SK-N-MC (cell line): ENCODE measurements at regions not wholly inside any gene's neighbourhood (a gene's known extent, or its start where the extent isn't known, plus 50 kb on each side); places are given as distances from the start of the nearest gene placed in this dataset.

Experiments
- DNase-seq: peaks from one replicate; pipeline ENCODE4 v3.0.0-alpha.2; 2011; ENCODE audit warnings: low read depth, low spot score
- H3K27ac ChIP-seq: fragments of 200-600 bp; sonication (generic); 2 replicates; pipeline ENCODE4 v1.5.1; 2016; ENCODE audit warnings: mixed run types
- H3K36me3 ChIP-seq: fragments of 200-600 bp; sonication (generic); 2 replicates; pipeline ENCODE4 v1.6.1; 2017; ENCODE audit warnings: antibody characterized with exemption, low read length, mixed read lengths; ENCODE audit not compliant: insufficient read depth
- H3K4me3 ChIP-seq: fragments of 200-600 bp; sonication (generic); 2 replicates; pipeline ENCODE4 v1.5.1; 2016
- H3K9ac ChIP-seq: fragments of 200-600 bp; sonication (generic); 2 replicates; pipeline ENCODE4 v1.8.0; 2017; ENCODE audit warnings: mixed run types, mixed read lengths; ENCODE audit not compliant: insufficient read length
- H3K9me3 ChIP-seq: fragments of 200-600 bp; sonication (generic); 2 replicates; pipeline ENCODE4 v1.6.1; 2017; ENCODE audit warnings: low read depth, mild to moderate bottlenecking, antibody characterized with exemption, low read length, moderate library complexity, mixed read lengths
- EZH2 ChIP-seq: fragments of 200-600 bp; sonication (generic); IDR thresholded peaks from one replicate; pipeline ENCODE4 v1.6.1; 2017; ENCODE audit warnings: antibody characterized with exemption
- FOXP2 ChIP-seq: optimal IDR thresholded peaks from 2 replicates; pipeline ENCODE3; 2011; ENCODE audit warnings: mild to moderate bottlenecking, moderate library complexity; ENCODE audit not compliant: insufficient read depth; ENCODE audit errors: extremely low read length, control extremely low read depth
- POLR2AphosphoS5 ChIP-seq: IDR thresholded peaks from 2 replicates; pipeline ENCODE4 v1.6.1; 2012; ENCODE audit warnings: mild to moderate bottlenecking, low read depth, low read length, borderline replicate concordance

GRCh38 chr4:74529284-74530041 lies 84.5 kb downstream of the AREG start:
- TF ChIP-seq EZH2: no peak
- no peak for TF ChIP-seq FOXP2
- no peak for TF ChIP-seq POLR2AphosphoS5
- no peaks in the 10 kb centered on the region for H3K36me3 ChIP-seq
- no peak overlapping the region for H3K9ac ChIP-seq
- no peaks in the 10 kb centered on the region for H3K9me3 ChIP-seq
- no peak overlapping the region for H3K27ac ChIP-seq
- DNase-seq: no peak
- no peak overlapping the region for H3K4me3 ChIP-seq

- H3K9ac ChIP-seq: peak overlapping the region; percentile 29
- no peaks in the 10 kb centered on the region for H3K36me3 ChIP-seq
- no peaks in the 10 kb centered on the region for H3K9me3 ChIP-seq
- TF ChIP-seq FOXP2 (no peak), EZH2 (no peak), POLR2AphosphoS5 (no peak)
- no peak overlapping the region for H3K27ac ChIP-seq
- DNase-seq: no peak
- H3K4me3 ChIP-seq: no peak overlapping the region
Measured at GRCh38 chr4:74531963-74532794, 87.2 kb downstream of the AREG start.

GRCh38 chr4:74534121-74534520 lies 89.2 kb downstream of the AREG start:
- no peak for DNase-seq
- TF ChIP-seq POLR2AphosphoS5 (no peak), EZH2 (no peak), FOXP2 (no peak)
- H3K4me3 ChIP-seq: no peak overlapping the region
- H3K36me3 ChIP-seq: no peaks in the 10 kb centered on the region
- no peaks in the 10 kb centered on the region for H3K9me3 ChIP-seq
- no peak overlapping the region for H3K9ac ChIP-seq
- no peak overlapping the region for H3K27ac ChIP-seq

- H3K27ac ChIP-seq: 0 out of 2 replicates have a peak overlapping the region, but pooled peaks have one; percentile 4
- TF ChIP-seq EZH2 (no peak), FOXP2 (no peak), POLR2AphosphoS5 (no peak)
- H3K9ac ChIP-seq: no peak overlapping the region
- no peaks in the 10 kb centered on the region for H3K9me3 ChIP-seq
- no peak for DNase-seq
- H3K4me3 ChIP-seq: no peak overlapping the region
- H3K36me3 ChIP-seq: no peaks in the 10 kb centered on the region
Measured at GRCh38 chr4:74534936-74535335, 90.0 kb downstream of the AREG start.

GRCh38 chr4:74535512-74535911 lies 90.6 kb downstream of the AREG start:
- no peaks in the 10 kb centered on the region for H3K36me3 ChIP-seq
- TF ChIP-seq FOXP2: no peak
- TF ChIP-seq POLR2AphosphoS5: no peak
- TF ChIP-seq EZH2: no peak
- H3K9me3 ChIP-seq: no peaks in the 10 kb centered on the region
- DNase-seq: no peak
- H3K9ac ChIP-seq: no peak overlapping the region
- no peak overlapping the region for H3K4me3 ChIP-seq
- H3K27ac ChIP-seq: no peak overlapping the region

- Histone ChIP-seq H3K36me3 (no peaks in the 10 kb centered on the region), H3K4me3 (no peak overlapping the region), H3K9me3 (no peaks in the 10 kb centered on the region), H3K27ac (no peak overlapping the region), H3K9ac (no peak overlapping the region)
- DNase-seq: no peak
- no peak for TF ChIP-seq FOXP2
- TF ChIP-seq EZH2: no peak
- no peak for TF ChIP-seq POLR2AphosphoS5
Measured at GRCh38 chr4:74536557-74536956, 91.6 kb downstream of the AREG start.

- Histone ChIP-seq H3K9me3 (no peaks in the 10 kb centered on the region), H3K9ac (no peak overlapping the region), H3K27ac (no peak overlapping the region), H3K36me3 (no peaks in the 10 kb centered on the region), H3K4me3 (no peak overlapping the region)
- DNase-seq: no peak
- no peak for TF ChIP-seq EZH2
- TF ChIP-seq POLR2AphosphoS5: no peak
- TF ChIP-seq FOXP2: no peak
Measured at GRCh38 chr4:74537459-74537858, 92.5 kb downstream of the AREG start.

GRCh38 chr4:74539044-74539790 lies 94.3 kb downstream of the AREG start:
- Histone ChIP-seq H3K27ac (no peak overlapping the region), H3K36me3 (no peaks in the 10 kb centered on the region), H3K9me3 (no peaks in the 10 kb centered on the region), H3K4me3 (no peak overlapping the region), H3K9ac (no peak overlapping the region)
- no peak for TF ChIP-seq FOXP2
- no peak for DNase-seq
